ENCODE measurements at regions not wholly inside any gene's neighbourhood (a gene's known extent, or its start where the extent isn't known, plus 50 kb on each side); places are given as distances from the start of the nearest gene placed in this dataset.

GRCh38 chr4:63361066-63361465 lies 1048.2 kb downstream of the TECRL start:
- DNase-seq (ENCODE audit: low read depth), result no peak
- TF ChIP-seq CTCF (IDR thresholded peaks at IDR 0.05; ENCODE audit: insufficient read depth, low read depth, low read length, missing control alignments), result no peak
- no peak overlapping the region for H3K4me3 ChIP-seq (ENCODE audit: low read depth, low read length)

DNA sequence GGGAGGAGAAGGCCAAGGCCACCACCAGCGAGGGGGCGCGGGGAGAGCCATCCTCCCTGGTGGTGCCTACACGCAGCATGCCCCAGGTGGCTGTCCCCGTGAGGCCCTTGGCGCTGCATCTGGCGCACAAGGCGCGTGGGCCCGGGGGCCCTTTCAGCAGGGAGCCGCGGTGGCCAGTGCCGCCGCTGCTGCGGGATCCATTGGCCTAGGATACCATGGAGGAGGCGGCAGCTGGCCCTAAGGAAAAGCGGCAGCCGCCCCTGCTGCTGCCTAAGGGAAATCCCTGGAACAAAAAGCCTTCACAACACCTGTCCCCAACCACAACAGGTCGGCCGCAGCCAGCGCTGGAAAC lies 1059.6 kb downstream of the TECRL start:
- TF ChIP-seq CTCF (IDR thresholded peaks at IDR 0.05; ENCODE audit: insufficient read depth, low read depth, low read length, missing control alignments), result no peak
- DNase-seq (ENCODE audit: low read depth), result no peak
- no peak overlapping the region for H3K4me3 ChIP-seq (ENCODE audit: low read depth, low read length)

GRCh38 chr4:63348735-63349673 lies 1060.2 kb downstream of the TECRL start:
- DNase-seq (ENCODE audit: low read depth), result no peak
- H3K4me3 ChIP-seq (ENCODE audit: low read depth, low read length), result no peak overlapping the region
- no peak for TF ChIP-seq CTCF (IDR thresholded peaks at IDR 0.05; ENCODE audit: insufficient read depth, low read depth, low read length, missing control alignments)

DNA sequence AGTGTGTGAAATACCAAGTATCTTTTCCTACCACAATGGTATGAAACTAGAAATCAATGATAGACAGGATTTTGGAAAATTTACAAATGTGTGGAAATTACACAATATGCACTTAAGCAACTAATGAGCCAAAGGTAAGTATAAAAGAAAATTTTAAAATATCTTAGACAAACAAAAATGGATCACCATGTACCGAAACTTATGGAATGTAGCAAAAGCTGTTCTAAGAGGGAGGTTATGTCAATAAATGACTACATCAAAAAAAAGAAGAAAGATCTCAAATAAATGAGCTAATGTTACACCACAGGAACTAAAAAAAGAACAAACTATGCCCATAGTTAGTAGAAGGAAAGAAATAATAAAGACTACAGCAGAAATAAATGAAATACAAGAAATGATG lies 1084.1 kb downstream of the TECRL start:
- no peak overlapping the region for H3K4me3 ChIP-seq (ENCODE audit: low read depth, low read length)
- no peak for TF ChIP-seq CTCF (IDR thresholded peaks at IDR 0.05; ENCODE audit: insufficient read depth, low read depth, low read length, missing control alignments)
- DNase-seq (ENCODE audit: low read depth), result no peak

GRCh38 chr4:63316633-63317032 lies 1092.6 kb downstream of the TECRL start:
- no peak for DNase-seq (ENCODE audit: low read depth)
- TF ChIP-seq CTCF (IDR thresholded peaks at IDR 0.05; ENCODE audit: insufficient read depth, low read depth, low read length, missing control alignments), result no peak
- H3K4me3 ChIP-seq (ENCODE audit: low read depth, low read length), result no peak overlapping the region

DNA sequence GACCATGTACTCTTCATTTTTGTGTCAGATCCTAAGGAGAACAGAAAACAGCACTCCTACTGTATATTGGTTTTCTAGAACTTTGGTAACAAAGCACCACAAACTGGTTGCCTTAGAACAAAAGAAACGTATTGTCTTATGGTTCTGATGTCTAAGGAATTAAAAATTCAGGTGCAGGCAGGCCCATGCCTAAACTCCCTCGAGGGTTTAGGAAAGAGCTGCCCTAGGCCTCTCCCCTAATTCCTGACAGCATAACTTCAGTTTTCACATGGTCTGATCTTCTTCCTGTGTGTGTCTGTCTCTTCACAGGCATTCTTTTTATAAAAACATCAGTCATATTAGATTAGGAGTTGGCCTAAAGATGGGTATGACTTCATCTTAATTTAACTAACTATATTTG lies 1093.6 kb downstream of the TECRL start:
- DNase-seq (ENCODE audit: low read depth), result no peak
- H3K4me3 ChIP-seq (ENCODE audit: low read depth, low read length), result no peak overlapping the region
- no peak for TF ChIP-seq CTCF (IDR thresholded peaks at IDR 0.05; ENCODE audit: insufficient read depth, low read depth, low read length, missing control alignments)

DNA sequence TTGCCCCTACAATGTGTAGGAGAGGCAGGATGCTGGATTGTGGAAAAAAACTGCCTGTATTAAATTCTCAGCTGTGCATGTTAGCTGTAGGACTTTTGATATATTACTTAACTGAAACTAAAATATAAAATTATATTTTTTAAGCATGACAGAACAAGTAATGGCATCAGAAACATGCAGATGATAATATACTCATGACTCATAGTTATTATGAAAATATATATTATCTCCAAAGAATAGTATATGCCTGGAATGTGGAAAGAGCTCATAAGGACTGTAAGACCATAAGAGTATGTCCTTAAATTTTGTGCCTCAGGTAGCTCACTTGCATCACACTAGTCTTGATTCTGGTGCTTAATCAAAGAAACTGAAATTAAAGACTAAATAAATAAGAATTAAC lies 1100.6 kb downstream of the TECRL start:
- no peak for DNase-seq (ENCODE audit: low read depth)
- no peak for TF ChIP-seq CTCF (IDR thresholded peaks at IDR 0.05; ENCODE audit: insufficient read depth, low read depth, low read length, missing control alignments)
- no peak overlapping the region for H3K4me3 ChIP-seq (ENCODE audit: low read depth, low read length)
